ENCODE measurements at regions not wholly inside any gene's neighbourhood (a gene's known extent, or its start where the extent isn't known, plus 50 kb on each side); places are given as distances from the start of the nearest gene placed in this dataset.

DNA sequence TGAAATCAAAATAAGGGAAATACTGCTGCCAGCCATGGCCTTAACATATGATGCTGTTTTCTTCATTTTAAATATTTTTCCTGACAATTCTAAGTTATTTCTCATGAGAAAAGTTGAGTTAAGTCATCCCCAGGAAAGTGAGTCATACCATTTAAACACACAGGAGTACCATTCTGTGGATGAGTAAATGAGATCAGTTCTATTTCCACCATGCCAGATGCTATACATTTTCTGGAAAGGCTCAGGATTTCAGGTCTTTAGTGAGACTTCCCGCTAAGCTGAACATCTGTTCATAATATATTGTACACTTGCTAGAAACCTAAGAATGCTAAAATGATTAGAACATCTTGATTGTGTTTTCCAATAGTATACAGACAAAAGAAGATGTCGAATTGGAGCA is 256.2 kb upstream of the MANEA start:
- H2AFZ ChIP-seq (ENCODE audit: low read depth): 0 out of 2 replicates have a peak overlapping the region, but pooled peaks have one; percentile 43
- no peaks in the 10 kb centered on the region for H3K36me3 ChIP-seq (replicated peaks in 1 of 2; ENCODE audit: control insufficient read depth in 1 of 2, insufficient read depth in 2 of 2, low read length in 1 of 2)
- peaks cover 5% of the 10 kb centered on the region for H3F3A ChIP-seq (replicated peaks; ENCODE audit: insufficient read depth)
- no peak for TF ChIP-seq NFIC (IDR thresholded peaks at IDR 0.05; ENCODE audit: borderline replicate concordance)
- TF ChIP-seq, protein P1, sequence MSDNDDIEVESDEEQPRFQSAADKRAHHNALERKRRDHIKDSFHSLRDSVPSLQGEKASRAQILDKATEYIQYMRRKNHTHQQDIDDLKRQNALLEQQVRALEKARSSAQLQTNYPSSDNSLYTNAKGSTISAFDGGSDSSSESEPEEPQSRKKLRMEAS (IDR thresholded peaks at IDR 0.05; ENCODE audit: low read depth): no peak
- TF ChIP-seq TCF12 (IDR thresholded peaks at IDR 0.05): peak; percentile 39; the same call in 1 of the 2 replicates
- TF ChIP-seq EP300 (IDR thresholded peaks at IDR 0.05; ENCODE audit: borderline replicate concordance in 1 of 2, low read depth in 1 of 2, low read length in 1 of 2): no peak
- TF ChIP-seq RAD21 (IDR thresholded peaks at IDR 0.05; ENCODE audit: low read length): no peak
- no peak for TF ChIP-seq MXI1 (IDR thresholded peaks at IDR 0.05; ENCODE audit: low read depth, low read length)
- peak; percentile 48; the same call in 1 of the 2 replicates for TF ChIP-seq FOSL2 (IDR thresholded peaks at IDR 0.05; ENCODE audit: borderline replicate concordance, low read depth)
- POLR2A ChIA-PET: no interaction called here
- peak overlapping the region in 1 of 2 experiments; percentile 42; a peak in 1 of 4 replicates for H3K27ac ChIP-seq (ENCODE audit: low read depth in 2 of 2, low read length in 1 of 2)
- peak overlapping the region; percentile 18; the same call in 1 of the 2 replicates for H3K4me2 ChIP-seq
- no peaks in the 10 kb centered on the region for H3K9me3 ChIP-seq
- H3K79me2 ChIP-seq (ENCODE audit: insufficient read depth): no peaks in the 10 kb centered on the region
- 0 out of 2 replicates have a peak, but pooled peaks cover 2% of the 10 kb centered on the region for H3K9me2 ChIP-seq
- H3K9ac ChIP-seq: no peak overlapping the region
- CTCF ChIA-PET: no interaction called here
- H3K4me1 ChIP-seq (ENCODE audit: control insufficient read depth in 1 of 2, insufficient read depth in 2 of 2, low read depth in 1 of 2, low read length in 1 of 2): no peaks in the 10 kb centered on the region; a peak in 1 of 4 replicates
- no peaks in the 10 kb centered on the region for H3K27me3 ChIP-seq (ENCODE audit: insufficient read depth)
- no peaks in the 10 kb centered on the region for H4K20me1 ChIP-seq (ENCODE audit: insufficient read depth)
- DNase-seq: no peak
- 4% methylated on average over 2 of the region's 2 CpGs for WGBS (ENCODE audit: low lambda C conversion rate)
- H3K4me3 ChIP-seq (ENCODE audit: low read depth in 2 of 2, low read length in 1 of 2): no peak overlapping the region

DNA sequence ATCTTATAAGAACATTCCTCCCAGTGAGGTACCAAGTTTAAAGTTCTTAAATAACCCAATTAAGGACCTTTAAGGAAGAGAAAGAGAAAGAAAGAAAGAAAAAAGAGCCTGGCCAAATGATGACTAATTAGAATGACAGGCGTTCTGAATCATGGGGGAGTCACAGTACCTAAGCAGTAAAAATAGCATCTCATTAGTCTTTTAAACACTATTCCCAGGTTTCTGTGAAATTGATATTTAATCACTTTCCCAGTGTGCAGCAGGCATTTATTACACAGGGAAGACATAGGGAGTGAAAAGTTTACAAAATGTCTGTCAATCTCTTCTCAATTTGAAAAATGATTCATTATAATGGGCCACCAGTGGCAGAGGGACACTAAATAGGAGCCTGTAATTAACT is 251.4 kb upstream of the MANEA start:
- no peaks in the 10 kb centered on the region for H3K36me3 ChIP-seq (replicated peaks in 1 of 2; ENCODE audit: control insufficient read depth in 1 of 2, insufficient read depth in 2 of 2, low read length in 1 of 2)
- H3K79me2 ChIP-seq (ENCODE audit: insufficient read depth): no peaks in the 10 kb centered on the region
- H3K4me2 ChIP-seq: no peak overlapping the region
- H3K27ac ChIP-seq (ENCODE audit: low read depth in 2 of 2, low read length in 1 of 2): peak overlapping the region in 1 of 2 experiments; percentile 18; a peak in 1 of 4 replicates
- 0 out of 2 replicates have a peak, but pooled peaks have one; percentile 44 for TF ChIP-seq MEF2A (IDR thresholded peaks at IDR 0.05; ENCODE audit: borderline replicate concordance, low read depth)
- peak; percentile 28; the same call in 1 of the 2 replicates for TF ChIP-seq FOSL2 (IDR thresholded peaks at IDR 0.05; ENCODE audit: borderline replicate concordance, low read depth)
- no peak for TF ChIP-seq EP300 (IDR thresholded peaks at IDR 0.05; ENCODE audit: borderline replicate concordance in 1 of 2, low read depth in 1 of 2, low read length in 1 of 2)
- TF ChIP-seq JUND (IDR thresholded peaks at IDR 0.05): 0 out of 2 replicates have a peak, but pooled peaks have one; percentile 7
- no peak for TF ChIP-seq FOXJ3 (CRISPR knock-in tag; IDR thresholded peaks at IDR 0.05)
- TF ChIP-seq TCF12 (IDR thresholded peaks at IDR 0.05): peak; percentile 5; the same call in 1 of the 2 replicates
- TF ChIP-seq, protein P2, sequence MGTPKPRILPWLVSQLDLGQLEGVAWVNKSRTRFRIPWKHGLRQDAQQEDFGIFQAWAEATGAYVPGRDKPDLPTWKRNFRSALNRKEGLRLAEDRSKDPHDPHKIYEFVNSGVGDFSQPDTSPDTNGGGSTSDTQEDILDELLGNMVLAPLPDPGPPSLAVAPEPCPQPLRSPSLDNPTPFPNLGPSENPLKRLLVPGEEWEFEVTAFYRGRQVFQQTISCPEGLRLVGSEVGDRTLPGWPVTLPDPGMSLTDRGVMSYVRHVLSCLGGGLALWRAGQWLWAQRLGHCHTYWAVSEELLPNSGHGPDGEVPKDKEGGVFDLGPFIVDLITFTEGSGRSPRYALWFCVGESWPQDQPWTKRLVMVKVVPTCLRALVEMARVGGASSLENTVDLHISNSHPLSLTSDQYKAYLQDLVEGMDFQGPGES (IDR thresholded peaks at IDR 0.05; ENCODE audit: low read depth, low read length): no peak
- no peaks in the 10 kb centered on the region for H3K9me2 ChIP-seq
- ChIA-PET POLR2A (no interaction called here), CTCF (no interaction called here)
- no peaks in the 10 kb centered on the region for H3K27me3 ChIP-seq (ENCODE audit: insufficient read depth)
- no peak overlapping the region for H3K4me3 ChIP-seq (ENCODE audit: low read depth in 2 of 2, low read length in 1 of 2)
- H4K20me1 ChIP-seq (ENCODE audit: insufficient read depth): no peaks in the 10 kb centered on the region
- H3K9ac ChIP-seq: no peak overlapping the region
- H2AFZ ChIP-seq (ENCODE audit: low read depth): no peak overlapping the region
- no peaks in the 10 kb centered on the region for H3K4me1 ChIP-seq (ENCODE audit: control insufficient read depth in 1 of 2, insufficient read depth in 2 of 2, low read depth in 1 of 2, low read length in 1 of 2)
- H3K9me3 ChIP-seq: no peaks in the 10 kb centered on the region
- DNase-seq: no peak
- H3F3A ChIP-seq (replicated peaks; ENCODE audit: insufficient read depth): peaks cover 4% of the 10 kb centered on the region
- 3% methylated on average over 1 of the region's 1 CpG for WGBS (ENCODE audit: low lambda C conversion rate)
